ENCODE measurements at regions not wholly inside any gene's neighbourhood (a gene's known extent, or its start where the extent isn't known, plus 50 kb on each side); places are given as distances from the start of the nearest gene placed in this dataset.
"Not testable (repeated sequence)": the region's sequence is repeated elsewhere in the genome, so short reads cannot be mapped to it uniquely, and the experiment has no call there.

GRCh38 chr3:98696296-98696695, 66.8 kb upstream of the ST3GAL6 start:
- not testable (repeated sequence) for TF ChIP-seq CTCF, POLR2A (IDR thresholded peaks at IDR 0.05)
